ENCODE measurements at regions not wholly inside any gene's neighbourhood (a gene's known extent, or its start where the extent isn't known, plus 50 kb on each side); places are given as distances from the start of the nearest gene placed in this dataset.

DNA sequence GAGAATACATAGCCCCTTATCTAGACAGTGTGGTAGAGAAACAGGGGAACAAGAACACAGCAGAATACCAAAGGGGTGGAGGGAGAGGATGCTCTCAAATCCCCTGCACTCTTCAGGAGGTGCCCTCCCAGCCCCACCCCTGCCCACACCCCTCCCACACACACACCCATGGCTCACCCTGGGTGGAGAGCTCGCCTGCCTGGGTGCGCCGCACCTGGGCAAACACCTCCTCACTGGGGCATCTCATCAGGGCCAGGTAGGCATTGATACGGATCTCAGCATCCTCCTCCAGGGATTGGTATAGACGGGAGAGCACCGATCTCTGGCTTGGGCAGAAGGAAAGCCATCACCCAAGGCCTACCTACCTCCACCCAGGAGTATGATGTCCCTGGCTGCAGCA, 95.2 kb downstream of the LITAF start:
- BruUV-seq (replicated peaks) = no TSS peak
- TF ChIP-seq, protein P1, sequence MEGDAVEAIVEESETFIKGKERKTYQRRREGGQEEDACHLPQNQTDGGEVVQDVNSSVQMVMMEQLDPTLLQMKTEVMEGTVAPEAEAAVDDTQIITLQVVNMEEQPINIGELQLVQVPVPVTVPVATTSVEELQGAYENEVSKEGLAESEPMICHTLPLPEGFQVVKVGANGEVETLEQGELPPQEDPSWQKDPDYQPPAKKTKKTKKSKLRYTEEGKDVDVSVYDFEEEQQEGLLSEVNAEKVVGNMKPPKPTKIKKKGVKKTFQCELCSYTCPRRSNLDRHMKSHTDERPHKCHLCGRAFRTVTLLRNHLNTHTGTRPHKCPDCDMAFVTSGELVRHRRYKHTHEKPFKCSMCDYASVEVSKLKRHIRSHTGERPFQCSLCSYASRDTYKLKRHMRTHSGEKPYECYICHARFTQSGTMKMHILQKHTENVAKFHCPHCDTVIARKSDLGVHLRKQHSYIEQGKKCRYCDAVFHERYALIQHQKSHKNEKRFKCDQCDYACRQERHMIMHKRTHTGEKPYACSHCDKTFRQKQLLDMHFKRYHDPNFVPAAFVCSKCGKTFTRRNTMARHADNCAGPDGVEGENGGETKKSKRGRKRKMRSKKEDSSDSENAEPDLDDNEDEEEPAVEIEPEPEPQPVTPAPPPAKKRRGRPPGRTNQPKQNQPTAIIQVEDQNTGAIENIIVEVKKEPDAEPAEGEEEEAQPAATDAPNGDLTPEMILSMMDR (IDR thresholded peaks at IDR 0.05; ENCODE audit: insufficient read depth in 1 of 2, low read depth in 1 of 2, low read length in 1 of 2, severe bottlenecking in 1 of 2, unreplicated experiment in 1 of 2) = no peak
- no peaks in the 10 kb centered on the region for H3K9me3 ChIP-seq
- no peaks in the 10 kb centered on the region for H3K36me3 Mint-ChIP-seq (ENCODE audit: insufficient read depth, unreplicated experiment)
- intact Hi-C loops (cut with micrococcal nuclease; ENCODE audit: unreplicated experiment) = no loop called here
- no peaks in the 10 kb centered on the region for H3K4me1 Mint-ChIP-seq (ENCODE audit: low read depth, unreplicated experiment)
- ChIA-PET POLR2A (no interaction called here), CTCF (no interaction called here)
- no peak overlapping the region for H3K27ac Mint-ChIP-seq (ENCODE audit: unreplicated experiment)
- no peaks in the 10 kb centered on the region for H3K4me1 ChIP-seq
- H3K9me3 Mint-ChIP-seq (ENCODE audit: unreplicated experiment) = peaks cover 11% of the 10 kb centered on the region
- H3K4me3 Mint-ChIP-seq (ENCODE audit: unreplicated experiment) = no peak overlapping the region
- no peak for DNase-seq
- H3K27me3 Mint-ChIP-seq (ENCODE audit: insufficient read depth, unreplicated experiment) = no peaks in the 10 kb centered on the region
- no peak overlapping the region for H3K4me3 ChIP-seq (ENCODE audit: low read depth, low read length)
- H3K36me3 ChIP-seq (ENCODE audit: control insufficient read depth, insufficient read depth, low read length) = no peaks in the 10 kb centered on the region
- H3K27me3 ChIP-seq (replicated peaks; ENCODE audit: control insufficient read depth, insufficient read depth, low read length) = no peaks in the 10 kb centered on the region

- Histone ChIP-seq H3K9me3 (no peaks in the 10 kb centered on the region), H3K4me1 (peaks cover 2% of the 10 kb centered on the region; the same call in 1 of the 2 replicates), H3K36me3 (ENCODE audit: control insufficient read depth, insufficient read depth, low read length) (no peaks in the 10 kb centered on the region), H3K27me3 (replicated peaks; ENCODE audit: control insufficient read depth, insufficient read depth, low read length) (no peaks in the 10 kb centered on the region), H3K4me3 (ENCODE audit: low read depth, low read length) (no peak overlapping the region)
- Mint-ChIP-seq H3K4me3 (ENCODE audit: unreplicated experiment) (no peak overlapping the region), H3K27ac (ENCODE audit: unreplicated experiment) (no peak overlapping the region), H3K9me3 (ENCODE audit: unreplicated experiment) (peaks cover 9% of the 10 kb centered on the region), H3K36me3 (ENCODE audit: insufficient read depth, unreplicated experiment) (no peaks in the 10 kb centered on the region), H3K4me1 (ENCODE audit: low read depth, unreplicated experiment) (peaks cover 7% of the 10 kb centered on the region), H3K27me3 (ENCODE audit: insufficient read depth, unreplicated experiment) (no peaks in the 10 kb centered on the region)
- DNase-seq = no peak
- intact Hi-C loops (cut with micrococcal nuclease; ENCODE audit: unreplicated experiment) = no loop called here
- CTCF ChIA-PET = no interaction called here
- TF ChIP-seq, protein P1 (IDR thresholded peaks at IDR 0.05; ENCODE audit: insufficient read depth in 1 of 2, low read depth in 1 of 2, low read length in 1 of 2, severe bottlenecking in 1 of 2, unreplicated experiment in 1 of 2) = no peak
- POLR2A ChIA-PET = no interaction called here
- BruUV-seq (replicated peaks) = no TSS peak
Observed at GRCh38 chr16:11492808-11493530, 93.8 kb downstream of the LITAF start.

DNA sequence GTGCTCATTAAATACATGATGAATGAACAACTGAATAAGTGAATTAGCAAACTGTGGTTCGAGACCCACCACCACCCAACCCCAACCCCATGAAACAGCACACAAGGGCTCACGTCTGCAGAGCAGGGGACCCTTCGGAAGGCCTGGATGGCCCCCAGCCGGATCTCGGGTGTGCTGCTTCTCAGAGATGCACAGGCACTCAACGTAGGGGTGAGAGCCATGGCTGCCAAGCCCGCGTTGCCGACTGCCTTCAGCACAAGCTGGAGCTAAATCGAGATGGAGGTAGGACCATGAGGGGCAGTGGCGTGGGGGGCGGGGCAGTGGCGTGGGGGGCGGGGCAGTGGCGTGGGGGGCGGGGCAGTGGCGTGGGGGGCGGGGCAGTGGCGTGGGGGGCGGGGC, 93.2 kb downstream of the LITAF start:
- H3K9me3 Mint-ChIP-seq (ENCODE audit: unreplicated experiment) = peaks cover 9% of the 10 kb centered on the region
- no peaks in the 10 kb centered on the region for H3K27me3 ChIP-seq (replicated peaks; ENCODE audit: control insufficient read depth, insufficient read depth, low read length)
- BruUV-seq (replicated peaks) = no TSS peak
- H3K27ac Mint-ChIP-seq (ENCODE audit: unreplicated experiment) = no peak overlapping the region
- no peaks in the 10 kb centered on the region for H3K9me3 ChIP-seq
- H3K4me3 ChIP-seq (ENCODE audit: low read depth, low read length) = no peak overlapping the region
- ChIA-PET POLR2A (no interaction called here), CTCF (no interaction called here)
- H3K36me3 ChIP-seq (ENCODE audit: control insufficient read depth, insufficient read depth, low read length) = no peaks in the 10 kb centered on the region
- H3K4me3 Mint-ChIP-seq (ENCODE audit: unreplicated experiment) = no peak overlapping the region
- peaks cover 4% of the 10 kb centered on the region; the same call in 1 of the 2 replicates for H3K4me1 ChIP-seq
- no peaks in the 10 kb centered on the region for H3K27me3 Mint-ChIP-seq (ENCODE audit: insufficient read depth, unreplicated experiment)
- H3K4me1 Mint-ChIP-seq (ENCODE audit: low read depth, unreplicated experiment) = peaks cover 7% of the 10 kb centered on the region
- intact Hi-C loops (cut with micrococcal nuclease; ENCODE audit: unreplicated experiment) = no loop called here
- H3K36me3 Mint-ChIP-seq (ENCODE audit: insufficient read depth, unreplicated experiment) = no peaks in the 10 kb centered on the region
- TF ChIP-seq, protein P1 (IDR thresholded peaks at IDR 0.05; ENCODE audit: insufficient read depth in 1 of 2, low read depth in 1 of 2, low read length in 1 of 2, severe bottlenecking in 1 of 2, unreplicated experiment in 1 of 2) = no peak
- no peak for DNase-seq
